Breast epithelium (tissue), 3 donors: ENCODE measurements at regions not wholly inside any gene's neighbourhood (a gene's known extent, or its start where the extent isn't known, plus 50 kb on each side); places are given as distances from the start of the nearest gene placed in this dataset.

Source experiments
- CTCF ChIP-seq, 3 donors: fragments of 450-650 bp; IDR thresholded peaks; one replicate each; pipeline ENCODE4 v1.5.1; 2016 to 2017; ENCODE audit warnings: antibody characterized with exemption in 3 of 3, mild to moderate bottlenecking in 3 of 3, moderate library complexity in 3 of 3
- POLR2A ChIP-seq: fragments of 450-650 bp; IDR thresholded peaks from one replicate; pipeline ENCODE4 v1.6.1; 2016; ENCODE audit warnings: antibody characterized with exemption, mild to moderate bottlenecking, moderate library complexity
- POLR2AphosphoS5 ChIP-seq, 3 donors: sonication (generic); formaldehyde crosslinking; IDR thresholded peaks; one replicate each; pipeline ENCODE4 v1.6.1; 2017; ENCODE audit warnings: antibody characterized with exemption in 3 of 3

GRCh38 chr3:165555785-165556184 is 281.4 kb downstream of the BCHE start:
- no peak for TF ChIP-seq CTCF (IDR thresholded peaks at IDR 0.05)
- no peak for TF ChIP-seq POLR2A
- no peak for TF ChIP-seq POLR2AphosphoS5 (IDR thresholded peaks at IDR 0.05)
